HepG2 (cell line): ENCODE measurements at regions not wholly inside any gene's neighbourhood (a gene's known extent, or its start where the extent isn't known, plus 50 kb on each side); places are given as distances from the start of the nearest gene placed in this dataset.

Experiments
- ELF1 ChIP-seq: sonication (generic); formaldehyde crosslinking; IDR thresholded peaks from 2 replicates; pipeline ENCODE4 v1.4.0; 2020; ENCODE audit warnings: missing genetic modification reagents
- EZH2 ChIP-seq: conservative IDR thresholded peaks from 2 replicates; pipeline ENCODE4 v1.6.1; 2012; ENCODE audit warnings: mild to moderate bottlenecking, low read depth, low read length, moderate library complexity
- HDAC1 ChIP-seq: sonication (generic); formaldehyde crosslinking; IDR thresholded peaks from 2 replicates; pipeline ENCODE4 v1.5.1; 2020; ENCODE audit warnings: mild to moderate bottlenecking, missing genetic modification reagents
- JUN ChIP-seq: sonication (generic); formaldehyde crosslinking; IDR thresholded peaks from 2 replicates; pipeline ENCODE4 v1.4.0; 2020; ENCODE audit warnings: mild to moderate bottlenecking, missing genetic modification reagents
- NR1H2 ChIP-seq: sonication (generic); formaldehyde crosslinking; IDR thresholded peaks from 2 replicates; pipeline ENCODE4 v1.8.1; 2022; ENCODE audit warnings: low read depth, missing genetic modification reagents, borderline replicate concordance
- POLR2A ChIP-seq, 2 experiments: IDR thresholded peaks; 2 replicates each; pipeline ENCODE4 v1.6.1; 2011; ENCODE audit warnings: low read depth in 2 of 2, low read length in 2 of 2, mild to moderate bottlenecking in 1 of 2, moderate library complexity in 1 of 2; ENCODE audit not compliant: insufficient read depth in 1 of 2
- RAD51 ChIP-seq: fragments of 450-650 bp; IDR thresholded peaks from 2 replicates; pipeline ENCODE4 v1.6.1; 2016; ENCODE audit warnings: borderline replicate concordance
- SIN3A ChIP-seq: IDR thresholded peaks from 2 replicates; pipeline ENCODE4 v1.6.1; 2011; ENCODE audit warnings: low read depth, mild to moderate bottlenecking, control low read depth, low read length, borderline replicate concordance
- ZNF766 ChIP-seq: sonication (generic); formaldehyde crosslinking; IDR thresholded peaks from 2 replicates; pipeline ENCODE4 v1.5.0; 2020; ENCODE audit warnings: missing genetic modification reagents, borderline replicate concordance
- TF ChIP-seq, protein P1 (sequence below): sonication (generic); formaldehyde crosslinking; IDR thresholded peaks from 2 replicates; pipeline ENCODE4 v1.8.0; 2023; ENCODE audit warnings: mild to moderate bottlenecking, missing genetic modification reagents

- TF ChIP-seq ELF1 (CRISPR knock-in tag) (no peak), POLR2A (IDR thresholded peaks at IDR 0.05; ENCODE audit: insufficient read depth in 1 of 2, low read depth in 2 of 2, low read length in 2 of 2) (no peak), JUN (no peak), SIN3A (no peak), ZNF766 (CRISPR knock-in tag) (no peak), EZH2 (no peak), RAD51 (no peak), NR1H2 (CRISPR knock-in tag) (no peak), HDAC1 (no peak)
- TF ChIP-seq, protein P1, sequence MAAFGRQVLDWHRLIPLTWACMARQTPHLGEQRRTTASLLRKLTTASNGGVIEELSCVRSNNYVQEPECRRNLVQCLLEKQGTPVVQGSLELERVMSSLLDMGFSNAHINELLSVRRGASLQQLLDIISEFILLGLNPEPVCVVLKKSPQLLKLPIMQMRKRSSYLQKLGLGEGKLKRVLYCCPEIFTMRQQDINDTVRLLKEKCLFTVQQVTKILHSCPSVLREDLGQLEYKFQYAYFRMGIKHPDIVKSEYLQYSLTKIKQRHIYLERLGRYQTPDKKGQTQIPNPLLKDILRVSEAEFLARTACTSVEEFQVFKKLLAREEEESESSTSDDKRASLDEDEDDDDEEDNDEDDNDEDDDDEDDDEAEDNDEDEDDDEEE: no peak
These were observed 125.7 kb upstream of the CXADR start for GRCh38 chr21:17387030-17387617.
